Peyer's patch (tissue), 4 donors: ENCODE measurements at regions not wholly inside any gene's neighbourhood (a gene's known extent, or its start where the extent isn't known, plus 50 kb on each side); places are given as distances from the start of the nearest gene placed in this dataset.

Source experiments
- DNase-seq, 3 donors: peaks; one replicate each; pipeline ENCODE4 v3.0.0-alpha.2; 2017 to 2019
- H3K27ac ChIP-seq, 4 donors: fragments of 200-600 bp; sonication (generic); one replicate each; pipeline ENCODE4 v1.5.1; 2016 to 2019
- H3K27me3 ChIP-seq, 2 donors: fragments of 200-600 bp; sonication (generic); one replicate each; pipeline ENCODE4 v1.5.1; 2019
- H3K36me3 ChIP-seq, 3 donors: fragments of 200-600 bp; sonication (generic); one replicate each; pipeline ENCODE4 v1.5.1; 2016 to 2019
- H3K4me1 ChIP-seq, 4 donors: fragments of 200-600 bp; sonication (generic); one replicate each; pipeline ENCODE4 v1.5.1; 2016 to 2019
- H3K4me3 ChIP-seq, 4 donors: fragments of 200-600 bp; sonication (generic); 1 replicate in 3 of 4; 2 replicates in 1 of 4; pipeline ENCODE4 v1.5.1; 2016 to 2019; ENCODE audit warnings: mild to moderate bottlenecking in 1 of 4
- H3K9me3 ChIP-seq, 4 donors: fragments of 200-600 bp; sonication (generic); one replicate each; pipeline ENCODE4 v1.5.1; 2016 to 2019; ENCODE audit warnings: mild to moderate bottlenecking in 1 of 4
- CTCF ChIP-seq, 6 experiments: fragments of 450-650 bp in 4 of 6; fragments of 200-600 bp in 2 of 6; sonication (generic) in 1 of 6; IDR thresholded peaks; one replicate each; pipeline ENCODE4 v1.5.1; 2017 to 2019; ENCODE audit warnings: antibody characterized with exemption in 6 of 6, mild to moderate bottlenecking in 3 of 6, moderate library complexity in 1 of 6
- POLR2A ChIP-seq, 2 donors: fragments of 450-650 bp; IDR thresholded peaks; one replicate each; pipeline ENCODE4 v1.5.1; 2017; ENCODE audit warnings: antibody characterized with exemption in 2 of 2, mild to moderate bottlenecking in 2 of 2, moderate library complexity in 2 of 2

- Histone ChIP-seq H3K4me1 (peaks cover 0 to 6% (median 0%) of the 10 kb centered on the region in 4 donors), H3K9me3 (no peaks in the 10 kb centered on the region), H3K36me3 (no peaks in the 10 kb centered on the region), H3K27ac (no peak overlapping the region), H3K4me3 (no peak overlapping the region), H3K27me3 (no peaks in the 10 kb centered on the region)
- TF ChIP-seq POLR2A (IDR thresholded peaks at IDR 0.05), result no peak
- TF ChIP-seq CTCF (IDR thresholded peaks at IDR 0.05), result no peak
- no peak for DNase-seq
Observed at GRCh38 chr14:104321802-104322130, 183.4 kb downstream of the KIF26A start.

- DNase-seq, result peak in 2 of 3 donors; percentile 39 to 53
- no peak overlapping the region for H3K4me3 ChIP-seq
- no peaks in the 10 kb centered on the region for H3K27me3 ChIP-seq
- TF ChIP-seq CTCF (IDR thresholded peaks at IDR 0.05), result no peak
- TF ChIP-seq POLR2A (IDR thresholded peaks at IDR 0.05), result no peak
- peaks cover 0 to 6% (median 0%) of the 10 kb centered on the region in 4 donors for H3K4me1 ChIP-seq
- H3K9me3 ChIP-seq, result no peaks in the 10 kb centered on the region
- no peaks in the 10 kb centered on the region for H3K36me3 ChIP-seq
- no peak overlapping the region for H3K27ac ChIP-seq
Observed at GRCh38 chr14:104322531-104323366, 184.4 kb downstream of the KIF26A start.

- H3K4me3 ChIP-seq, result no peak overlapping the region
- H3K36me3 ChIP-seq, result no peaks in the 10 kb centered on the region
- TF ChIP-seq CTCF (IDR thresholded peaks at IDR 0.05) (no peak), POLR2A (IDR thresholded peaks at IDR 0.05) (no peak)
- H3K27me3 ChIP-seq, result no peaks in the 10 kb centered on the region
- DNase-seq, result peak in 1 of 3 donors; percentile 28
- no peaks in the 10 kb centered on the region for H3K9me3 ChIP-seq
- H3K27ac ChIP-seq, result no peak overlapping the region
- H3K4me1 ChIP-seq, result peaks cover 0 to 6% (median 0%) of the 10 kb centered on the region in 4 donors
Observed at GRCh38 chr14:104323551-104324175, 185.3 kb downstream of the KIF26A start.

- peak in 2 of 3 donors; percentile 34 to 51 for DNase-seq
- no peak overlapping the region for H3K4me3 ChIP-seq
- peaks cover 0 to 11% (median 0%) of the 10 kb centered on the region in 4 donors for H3K9me3 ChIP-seq
- no peaks in the 10 kb centered on the region for H3K4me1 ChIP-seq
- H3K36me3 ChIP-seq, result no peaks in the 10 kb centered on the region
- no peaks in the 10 kb centered on the region for H3K27me3 ChIP-seq
- TF ChIP-seq CTCF (IDR thresholded peaks at IDR 0.05) (no peak), POLR2A (IDR thresholded peaks at IDR 0.05) (no peak)
- no peak overlapping the region for H3K27ac ChIP-seq
Observed at GRCh38 chr14:104326848-104327247, 188.5 kb downstream of the KIF26A start.

- no peaks in the 10 kb centered on the region for H3K36me3 ChIP-seq
Observed at GRCh38 chr14:104328607-104329006, 190.2 kb downstream of the KIF26A start.

More at GRCh38 chr14:104328607-104329006, 190.2 kb downstream of the KIF26A start:
- DNase-seq, result no peak
- peaks cover 0 to 11% (median 0%) of the 10 kb centered on the region in 4 donors for H3K9me3 ChIP-seq
- no peak for TF ChIP-seq CTCF (IDR thresholded peaks at IDR 0.05)
- no peak for TF ChIP-seq POLR2A (IDR thresholded peaks at IDR 0.05)
- no peak overlapping the region for H3K27ac ChIP-seq
- H3K4me1 ChIP-seq, result no peaks in the 10 kb centered on the region
- H3K27me3 ChIP-seq, result no peaks in the 10 kb centered on the region
- H3K4me3 ChIP-seq, result no peak overlapping the region
